Panc1 (cell line): ENCODE measurements at regions not wholly inside any gene's neighbourhood (a gene's known extent, or its start where the extent isn't known, plus 50 kb on each side); places are given as distances from the start of the nearest gene placed in this dataset.

Experiments used
- CTCF ChIP-seq: fragments of 450-650 bp; IDR thresholded peaks from 2 replicates; pipeline ENCODE4 v1.5.1; 2017; ENCODE audit warnings: mild to moderate bottlenecking
- POLR2AphosphoS5 ChIP-seq: IDR thresholded peaks from 2 replicates; pipeline ENCODE4 v1.6.1; 2012; ENCODE audit warnings: mild to moderate bottlenecking, low read depth, low read length, moderate library complexity
- REST ChIP-seq, 2 experiments: IDR thresholded peaks; 2 replicates each; pipeline ENCODE4 v1.6.1; 2011 to 2012; ENCODE audit warnings: low read depth in 2 of 2, control low read depth in 1 of 2, low read length in 1 of 2, mild to moderate bottlenecking in 1 of 2, moderate library complexity in 1 of 2; ENCODE audit not compliant: insufficient read depth in 1 of 2
- SIN3A ChIP-seq: IDR thresholded peaks from 2 replicates; pipeline ENCODE4 v1.6.1; 2012; ENCODE audit warnings: low read depth, mild to moderate bottlenecking, low read length, moderate library complexity, borderline replicate concordance; ENCODE audit not compliant: insufficient read depth
- TCF7L2 ChIP-seq: IDR thresholded peaks from 2 replicates; pipeline ENCODE4 v1.6.1; 2011; ENCODE audit warnings: mild to moderate bottlenecking, low read depth, low read length, inconsistent platforms

- TF ChIP-seq CTCF (no peak), REST (IDR thresholded peaks at IDR 0.05; ENCODE audit: insufficient read depth in 1 of 2, low read depth in 2 of 2, low read length in 1 of 2) (no peak), POLR2AphosphoS5 (no peak), TCF7L2 (no peak), SIN3A (no peak)
Measured at GRCh38 chr2:52844701-52845423, 922.7 kb upstream of the CHAC2 start.
